VCaP (cell line): ENCODE measurements at regions not wholly inside any gene's neighbourhood (a gene's known extent, or its start where the extent isn't known, plus 50 kb on each side); places are given as distances from the start of the nearest gene placed in this dataset.
"Not testable (repeated sequence)": the region's sequence is repeated elsewhere in the genome, so short reads cannot be mapped to it uniquely, and the experiment has no call there.

Experiments
- H3K27ac ChIP-seq: fragments of 450-650 bp; 2 replicates; pipeline ENCODE4 v1.5.1; 2017
- TF ChIP-seq, protein P1 (sequence below): fragments of 450-650 bp; conservative IDR thresholded peaks from 2 replicates; pipeline ENCODE4 v1.5.1; 2017; ENCODE audit warnings: mild to moderate bottlenecking, moderate library complexity

DNA sequence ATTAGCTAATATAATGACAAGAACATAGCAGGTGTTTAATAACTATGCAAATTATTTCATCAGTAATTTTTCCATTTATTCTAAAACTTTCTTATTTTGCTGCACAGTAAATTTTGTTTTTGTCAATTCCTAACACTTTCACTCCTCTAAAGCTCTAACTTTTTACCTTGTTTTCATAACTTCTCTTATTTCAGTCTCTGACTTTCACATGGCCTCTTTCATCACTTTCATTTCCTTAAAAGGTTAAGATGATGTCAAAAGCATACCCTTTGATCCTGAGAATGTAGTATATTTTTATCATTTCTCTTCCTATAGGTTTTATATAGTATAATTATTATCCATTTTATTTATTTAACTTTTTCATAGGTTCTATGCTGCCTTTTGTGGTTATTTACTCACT lies 1325.8 kb upstream of the ALCAM start:
- no peak overlapping the region for H3K27ac ChIP-seq
- TF ChIP-seq, protein P1, sequence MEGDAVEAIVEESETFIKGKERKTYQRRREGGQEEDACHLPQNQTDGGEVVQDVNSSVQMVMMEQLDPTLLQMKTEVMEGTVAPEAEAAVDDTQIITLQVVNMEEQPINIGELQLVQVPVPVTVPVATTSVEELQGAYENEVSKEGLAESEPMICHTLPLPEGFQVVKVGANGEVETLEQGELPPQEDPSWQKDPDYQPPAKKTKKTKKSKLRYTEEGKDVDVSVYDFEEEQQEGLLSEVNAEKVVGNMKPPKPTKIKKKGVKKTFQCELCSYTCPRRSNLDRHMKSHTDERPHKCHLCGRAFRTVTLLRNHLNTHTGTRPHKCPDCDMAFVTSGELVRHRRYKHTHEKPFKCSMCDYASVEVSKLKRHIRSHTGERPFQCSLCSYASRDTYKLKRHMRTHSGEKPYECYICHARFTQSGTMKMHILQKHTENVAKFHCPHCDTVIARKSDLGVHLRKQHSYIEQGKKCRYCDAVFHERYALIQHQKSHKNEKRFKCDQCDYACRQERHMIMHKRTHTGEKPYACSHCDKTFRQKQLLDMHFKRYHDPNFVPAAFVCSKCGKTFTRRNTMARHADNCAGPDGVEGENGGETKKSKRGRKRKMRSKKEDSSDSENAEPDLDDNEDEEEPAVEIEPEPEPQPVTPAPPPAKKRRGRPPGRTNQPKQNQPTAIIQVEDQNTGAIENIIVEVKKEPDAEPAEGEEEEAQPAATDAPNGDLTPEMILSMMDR = no peak

DNA sequence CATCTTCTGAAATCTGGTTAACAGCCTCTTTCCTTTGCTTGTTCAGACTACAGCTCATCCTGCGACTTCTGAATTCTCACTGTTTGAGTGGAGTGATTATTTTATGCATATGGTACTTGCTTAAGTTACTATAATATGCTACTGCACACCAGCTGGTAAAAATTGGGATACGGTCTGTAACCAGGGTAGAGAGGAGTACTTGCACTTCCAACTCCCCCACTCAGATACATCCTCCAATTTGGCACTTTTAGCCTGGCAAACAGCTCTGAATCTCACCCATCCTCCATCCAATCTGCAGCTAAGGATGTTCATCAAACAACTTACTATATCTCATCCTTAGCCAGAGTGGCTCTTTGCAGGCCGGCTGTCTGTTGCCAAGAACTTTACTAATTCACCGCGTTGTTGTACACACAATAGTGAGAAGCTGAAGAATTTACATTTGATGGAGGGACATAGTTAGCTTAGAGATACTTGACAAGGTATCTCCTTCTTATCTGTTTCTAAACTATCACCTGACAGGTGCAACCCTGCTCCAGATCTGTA lies 1323.6 kb upstream of the ALCAM start:
- not testable (repeated sequence) for H3K27ac ChIP-seq

DNA sequence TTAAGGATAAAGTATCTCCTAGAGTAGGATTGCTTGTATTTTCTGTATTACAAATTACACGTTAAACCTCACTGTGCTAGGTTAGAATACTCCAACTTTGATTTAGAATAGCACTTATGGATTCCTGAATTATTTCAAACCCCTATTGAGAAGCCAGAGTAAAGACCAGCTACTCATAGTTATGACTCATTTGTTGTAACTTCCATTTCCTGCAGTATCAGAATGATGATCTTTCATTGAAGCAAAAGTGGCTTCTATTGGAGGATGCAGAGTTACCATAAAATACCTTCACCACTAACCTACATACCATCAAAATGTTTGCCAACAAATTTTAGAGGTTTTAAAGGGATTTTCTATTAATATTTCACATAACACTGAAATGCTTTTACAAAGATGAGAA lies 1322.7 kb upstream of the ALCAM start:
- TF ChIP-seq, protein P1 = no peak
- no peak overlapping the region for H3K27ac ChIP-seq

DNA sequence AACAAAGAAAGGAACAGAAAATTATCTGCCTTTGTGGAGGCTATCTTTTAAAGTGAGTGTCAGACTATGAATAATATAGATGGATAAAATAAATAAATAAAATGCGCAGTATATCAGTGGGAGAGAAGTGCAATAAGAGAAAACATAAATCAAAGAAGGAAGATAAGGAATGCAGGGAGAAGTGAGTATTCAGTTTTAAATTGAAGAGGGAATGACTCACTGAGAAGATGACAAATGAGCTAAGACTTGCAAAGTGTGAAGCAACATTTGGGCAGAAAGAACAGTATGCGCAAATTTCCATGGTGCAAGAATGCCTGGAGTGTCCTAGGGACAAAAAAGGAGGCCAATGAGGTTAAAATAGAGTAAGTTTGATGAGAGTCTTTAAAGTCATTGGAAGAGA lies 1300.1 kb upstream of the ALCAM start:
- no peak overlapping the region for H3K27ac ChIP-seq
- TF ChIP-seq, protein P1 = no peak

DNA sequence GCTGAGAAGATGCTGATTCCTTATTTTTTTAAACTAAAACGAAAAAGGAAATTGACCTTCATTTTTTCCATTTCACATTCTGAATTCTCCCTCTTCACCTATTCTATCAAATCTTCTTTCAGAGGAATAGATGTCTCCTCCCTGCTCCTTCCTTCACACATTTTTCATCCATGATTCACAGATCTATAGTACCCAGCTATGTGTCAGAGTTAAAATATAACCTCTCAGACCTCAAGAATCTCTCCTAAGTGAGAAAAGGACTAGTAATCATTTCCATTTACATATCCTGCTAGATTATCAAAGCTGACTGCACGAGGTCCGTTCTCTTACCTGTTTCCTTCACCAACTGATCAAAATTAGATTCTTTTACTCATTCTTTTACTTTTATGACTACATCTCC lies 1297.6 kb upstream of the ALCAM start:
- TF ChIP-seq, protein P1 = no peak

DNA sequence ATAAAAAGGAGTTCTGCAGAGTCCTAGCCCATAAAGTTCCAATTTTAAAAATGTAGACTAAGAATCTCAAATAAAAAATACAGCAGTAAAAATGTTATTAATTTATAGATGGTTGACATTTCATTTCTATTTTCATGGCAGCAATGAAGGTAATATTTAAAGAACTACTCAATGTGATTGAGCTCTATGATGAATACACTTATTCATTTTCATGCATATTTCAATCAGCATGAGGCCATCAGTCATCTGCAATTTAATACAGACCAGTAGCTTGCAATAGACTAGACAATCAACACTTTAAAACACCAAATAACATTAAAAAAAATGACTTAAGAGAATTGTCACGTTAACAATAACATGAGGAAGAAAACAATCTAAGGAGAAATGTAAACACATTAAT lies 1295.8 kb upstream of the ALCAM start:
- TF ChIP-seq, protein P1 = no peak

More for the DNA sequence above, 1297.6 kb upstream of the ALCAM start:
- H3K27ac ChIP-seq = no peak overlapping the region

DNA sequence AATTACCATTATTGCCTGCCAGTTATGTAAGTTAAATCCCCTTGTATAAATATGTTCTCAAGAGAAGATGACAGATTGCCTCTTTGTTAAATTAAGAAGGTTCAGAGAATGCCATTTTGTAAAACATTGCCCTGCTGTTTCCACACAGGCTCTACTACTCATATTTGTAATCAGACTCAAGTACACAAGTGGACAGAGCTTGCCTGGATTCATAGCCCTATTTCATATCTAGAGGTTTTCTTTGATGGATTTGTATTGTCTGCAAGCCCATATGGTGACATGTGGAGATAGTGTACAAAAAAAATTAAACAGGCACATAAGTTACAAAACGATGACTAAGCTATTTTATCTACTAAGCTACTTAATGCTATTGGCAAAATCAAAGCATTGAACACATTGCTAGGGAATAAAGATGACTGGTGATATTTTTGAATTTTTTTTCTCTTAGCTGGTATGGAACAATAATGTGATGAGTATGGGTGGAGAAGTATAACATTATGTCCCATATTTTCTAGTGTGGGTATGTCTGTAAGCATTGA lies 1286.6 kb upstream of the ALCAM start:
- no peak overlapping the region for H3K27ac ChIP-seq
- TF ChIP-seq, protein P1 = no peak

More for the DNA sequence above, 1295.8 kb upstream of the ALCAM start:
- H3K27ac ChIP-seq = no peak overlapping the region

DNA sequence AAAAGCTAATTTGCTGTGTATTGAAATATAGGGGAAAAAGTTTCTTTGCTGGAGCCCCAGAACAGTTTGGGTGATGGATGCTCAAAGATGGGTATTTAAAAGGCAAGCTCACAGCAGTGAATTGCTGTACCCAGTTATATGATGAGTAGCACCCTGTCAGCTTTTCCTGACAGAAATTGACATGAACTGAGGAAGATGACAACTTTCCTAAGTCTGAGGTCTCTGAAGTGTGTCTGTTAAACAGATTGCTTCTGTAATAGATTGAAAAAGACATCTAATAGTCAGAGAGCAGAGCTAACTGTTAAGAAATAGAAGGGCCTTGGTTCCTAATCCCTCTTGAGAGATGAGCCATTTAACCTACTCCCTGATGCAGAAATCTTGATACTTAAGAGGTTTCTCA lies 1278.0 kb upstream of the ALCAM start:
- no peak overlapping the region for H3K27ac ChIP-seq
- TF ChIP-seq, protein P1 = no peak

DNA sequence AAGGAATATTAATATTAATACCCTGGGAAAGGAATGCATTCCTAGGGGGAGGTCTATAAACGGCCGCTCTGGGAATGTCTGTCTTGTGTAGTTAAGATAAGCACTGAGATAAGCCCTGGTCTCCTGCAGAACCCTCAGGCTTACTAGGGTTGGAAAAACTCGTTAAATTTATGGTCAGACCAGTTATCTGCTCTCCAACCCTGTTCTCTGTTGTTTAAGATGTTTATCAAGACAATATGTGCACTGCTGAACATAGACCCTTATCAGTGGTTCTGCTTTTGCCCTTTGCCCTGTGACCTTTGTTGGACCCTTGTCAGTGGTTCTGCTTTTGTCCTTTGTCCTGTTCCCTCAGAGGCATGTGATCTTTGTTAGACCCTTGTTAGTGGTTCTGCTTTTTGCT lies 1276.7 kb upstream of the ALCAM start:
- H3K27ac ChIP-seq = not testable (repeated sequence)
